HG03025 (cell line): ENCODE measurements at regions not wholly inside any gene's neighbourhood (a gene's known extent, or its start where the extent isn't known, plus 50 kb on each side); places are given as distances from the start of the nearest gene placed in this dataset.
"Not testable (repeated sequence)": the region's sequence is repeated elsewhere in the genome, so short reads cannot be mapped to it uniquely, and the experiment has no call there.

Experiments used
- ATAC-seq: cut with Tn5 transposase; IDR thresholded peaks from one replicate; pipeline ENCODE4 v1.9.1; 2021; ENCODE audit warnings: mild to moderate bottlenecking, moderate library complexity; ENCODE audit not compliant: unreplicated experiment, low FRiP score

GRCh38 chrX:124181515-124181914, 150.9 kb upstream of the TEX13D start:
- ATAC-seq, result not testable (repeated sequence)

- no peak for ATAC-seq
These were observed 142.0 kb upstream of the TEX13D start for GRCh38 chrX:124190440-124190839.

- ATAC-seq, result no peak
These were observed 138.3 kb upstream of the TEX13D start for GRCh38 chrX:124194199-124194598.

GRCh38 chrX:124194901-124195300, 137.6 kb upstream of the TEX13D start:
- ATAC-seq, result no peak

- ATAC-seq, result no peak
These were observed 129.1 kb upstream of the TEX13D start for GRCh38 chrX:124203311-124203710.

GRCh38 chrX:124208660-124209059, 123.8 kb upstream of the TEX13D start:
- ATAC-seq, result no peak

GRCh38 chrX:124209792-124210576, 122.5 kb upstream of the TEX13D start:
- no peak for ATAC-seq

- ATAC-seq, result peak; percentile 82
These were observed 121.0 kb upstream of the TEX13D start for GRCh38 chrX:124211312-124211942.

- ATAC-seq, result no peak
These were observed 119.8 kb upstream of the TEX13D start for GRCh38 chrX:124212622-124213021.

- no peak for ATAC-seq
These were observed 116.7 kb upstream of the TEX13D start for GRCh38 chrX:124215786-124216185.

GRCh38 chrX:124216396-124217115, 115.9 kb upstream of the TEX13D start:
- no peak for ATAC-seq

GRCh38 chrX:124217304-124218251, 114.9 kb upstream of the TEX13D start:
- peak; percentile 60 for ATAC-seq

GRCh38 chrX:124223524-124223923, 108.9 kb upstream of the TEX13D start:
- no peak for ATAC-seq

- ATAC-seq, result no peak
These were observed 107.9 kb upstream of the TEX13D start for GRCh38 chrX:124224528-124224927.

GRCh38 chrX:124226129-124226528, 106.3 kb upstream of the TEX13D start:
- ATAC-seq, result no peak

- no peak for ATAC-seq
These were observed 103.6 kb upstream of the TEX13D start for GRCh38 chrX:124228849-124229248.

GRCh38 chrX:124229374-124229773, 103.1 kb upstream of the TEX13D start:
- ATAC-seq, result no peak

- no peak for ATAC-seq
These were observed 101.6 kb upstream of the TEX13D start for GRCh38 chrX:124230655-124231450.

- no peak for ATAC-seq
These were observed 101.1 kb upstream of the TEX13D start for GRCh38 chrX:124231451-124231759.
